ENCODE measurements at regions not wholly inside any gene's neighbourhood (a gene's known extent, or its start where the extent isn't known, plus 50 kb on each side); places are given as distances from the start of the nearest gene placed in this dataset.
"Not testable (repeated sequence)": the region's sequence is repeated elsewhere in the genome, so short reads cannot be mapped to it uniquely, and the experiment has no call there.

DNA sequence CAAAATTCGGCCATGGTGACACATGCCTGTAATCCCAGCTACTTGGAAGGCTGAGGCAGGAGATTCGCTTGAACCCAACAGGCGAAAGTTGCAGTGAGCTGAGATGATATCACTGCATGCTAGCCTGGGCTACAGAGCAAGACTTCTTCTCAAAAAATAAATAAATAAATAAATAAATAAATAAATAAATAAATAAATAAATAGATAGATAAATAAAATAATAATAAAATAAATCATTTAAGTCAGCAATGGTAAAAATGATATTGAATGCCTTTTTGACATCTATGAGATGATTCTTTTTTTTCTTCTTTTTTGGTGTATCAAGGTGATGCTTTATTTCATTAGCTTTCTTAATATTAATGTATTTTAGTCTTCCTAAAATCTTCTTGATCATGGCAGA lies 221.7 kb upstream of the RXFP2 start:
- DNase-seq (ENCODE audit: low read depth in 2 of 2, low spot score in 1 of 2), result no peak

DNA sequence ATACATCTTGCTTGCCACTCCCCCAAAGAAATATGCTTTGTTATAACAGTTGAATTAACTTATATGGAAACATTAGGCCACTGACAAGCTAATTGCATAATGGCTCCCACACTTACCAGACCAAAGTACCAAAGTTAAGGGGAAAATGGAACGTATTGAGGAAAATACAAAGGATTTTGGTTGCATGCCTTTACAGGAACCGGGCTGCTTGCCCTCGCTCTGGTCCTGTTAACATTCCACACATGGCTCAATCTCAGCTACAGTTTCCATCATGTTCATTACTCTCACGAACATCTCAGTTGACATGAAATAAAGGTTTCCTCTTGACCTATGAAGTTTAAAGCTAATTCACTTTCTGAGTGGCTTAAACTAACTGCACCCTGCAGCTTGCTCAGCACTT lies 220.7 kb upstream of the RXFP2 start:
- DNase-seq (ENCODE audit: low read depth in 2 of 2, low spot score in 1 of 2), result no peak

DNA sequence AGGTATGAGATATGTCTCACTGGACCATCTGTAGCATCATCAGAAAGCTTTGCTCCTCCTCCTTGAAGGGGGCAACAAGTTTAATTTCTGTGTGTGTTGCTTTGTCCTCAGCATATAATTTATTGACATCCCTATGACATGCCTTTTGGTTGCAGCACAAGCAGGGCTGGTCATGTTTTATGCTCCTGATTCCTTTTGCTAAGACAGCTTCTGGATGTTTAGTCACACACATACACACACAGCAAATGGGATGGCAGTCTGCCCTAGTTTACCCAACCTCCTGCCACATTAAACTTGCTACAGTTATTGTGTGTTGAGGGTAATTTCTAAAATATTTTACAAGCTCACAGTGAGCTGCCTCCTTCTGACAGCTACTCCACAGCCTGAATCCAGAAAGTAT lies 217.9 kb upstream of the RXFP2 start:
- DNase-seq (ENCODE audit: low read depth in 2 of 2, low spot score in 1 of 2), result no peak

DNA sequence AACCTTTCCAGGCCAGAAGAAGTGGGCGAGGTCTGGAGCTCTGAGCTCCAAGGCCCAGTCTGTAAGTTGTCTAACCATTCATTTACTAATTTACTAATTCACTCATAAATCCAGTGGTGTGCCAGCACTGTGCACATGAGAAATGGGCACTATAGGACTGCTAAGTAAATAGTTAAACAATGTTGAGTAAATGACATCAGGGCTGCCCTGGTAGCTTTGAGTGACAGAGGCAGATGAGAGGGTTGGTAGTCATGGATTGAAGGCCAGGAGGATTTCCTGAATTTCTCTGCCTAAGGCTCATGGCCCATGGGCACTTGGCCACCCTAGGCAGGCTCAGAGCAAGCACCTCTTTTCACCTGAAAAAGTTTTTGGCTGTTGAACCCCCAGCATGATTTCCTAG lies 216.9 kb upstream of the RXFP2 start:
- no peak for DNase-seq (ENCODE audit: low read depth in 2 of 2, low spot score in 1 of 2)

DNA sequence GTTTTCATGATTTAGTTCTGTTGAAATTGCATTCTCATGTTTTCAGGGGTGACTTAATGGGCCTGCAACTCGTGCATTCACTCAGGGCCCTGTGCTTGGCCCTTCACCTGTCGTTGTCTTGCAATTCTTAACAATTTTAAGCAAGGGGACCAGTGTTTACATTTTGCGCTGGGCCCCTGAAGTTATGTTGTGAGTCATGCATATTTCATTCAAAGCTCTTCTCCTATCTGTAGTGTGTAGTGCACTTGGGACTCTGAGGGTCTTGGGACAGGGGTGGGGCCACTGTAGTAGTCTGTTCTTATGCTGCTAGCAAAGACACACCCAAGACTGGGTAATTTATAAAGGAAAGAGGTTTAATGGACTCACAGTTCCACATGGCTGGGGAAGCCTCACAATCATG lies 211.2 kb upstream of the RXFP2 start:
- no peak for DNase-seq (ENCODE audit: low read depth in 2 of 2, low spot score in 1 of 2)

DNA sequence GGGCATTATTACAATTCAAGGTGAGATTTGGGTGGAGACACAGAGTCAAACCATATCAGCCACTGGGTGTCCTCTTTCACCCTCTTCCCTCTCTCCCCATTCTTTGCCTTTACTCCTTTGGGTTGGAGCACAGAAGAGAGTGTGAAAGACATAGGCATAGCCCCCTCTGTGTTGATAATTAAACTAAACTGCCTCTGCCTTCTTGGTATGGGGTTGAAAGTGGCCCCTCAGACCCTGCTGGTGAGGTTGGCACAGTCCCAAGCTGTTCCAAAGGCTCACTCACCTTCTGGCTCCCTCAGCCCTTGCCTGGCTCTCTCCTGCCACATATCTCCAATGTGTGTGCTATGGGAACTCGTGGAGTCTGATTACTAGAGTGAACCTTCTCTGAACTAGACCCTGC lies 210.6 kb upstream of the RXFP2 start:
- no peak for DNase-seq (ENCODE audit: low read depth in 2 of 2, low spot score in 1 of 2)

DNA sequence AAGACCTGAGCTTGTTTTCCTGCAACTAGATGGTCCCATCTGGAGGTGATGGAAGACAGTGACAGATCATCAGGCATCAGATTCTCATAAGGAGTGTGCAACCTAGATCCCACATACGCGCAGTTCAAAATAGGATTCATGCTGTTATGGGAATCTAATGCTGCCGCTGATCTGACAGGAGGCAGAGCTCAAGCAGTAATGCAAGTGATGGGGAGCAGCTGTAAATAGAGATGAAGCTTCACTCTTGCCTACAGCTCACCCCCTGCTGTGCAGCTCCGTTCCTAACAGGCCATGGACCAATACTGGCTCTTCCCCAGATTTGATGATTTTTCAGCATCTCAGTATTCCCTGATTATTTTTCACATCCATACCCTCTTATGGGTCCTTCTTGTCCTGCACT lies 208.4 kb upstream of the RXFP2 start:
- no peak for DNase-seq (ENCODE audit: low read depth in 2 of 2, low spot score in 1 of 2)

DNA sequence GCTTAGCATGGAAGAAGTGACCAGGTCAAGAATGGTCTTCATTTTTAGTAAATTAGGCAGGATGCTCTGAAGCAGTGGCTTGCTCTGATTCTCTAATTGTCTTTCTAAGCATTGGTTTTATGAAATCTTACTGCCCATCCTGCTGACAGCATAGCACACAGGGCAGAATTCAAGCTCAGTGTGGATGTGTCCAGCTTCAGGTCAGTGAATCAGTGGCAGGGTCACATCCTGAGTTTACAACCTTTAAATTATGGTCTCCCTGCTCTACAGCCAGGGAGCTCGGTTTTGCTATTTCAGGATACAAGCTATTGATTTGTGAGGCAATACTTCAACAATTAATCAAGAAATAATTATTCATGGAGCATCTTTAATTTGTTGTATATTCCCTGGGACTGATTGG lies 202.3 kb upstream of the RXFP2 start:
- DNase-seq (ENCODE audit: low read depth in 2 of 2, low spot score in 1 of 2), result no peak

DNA sequence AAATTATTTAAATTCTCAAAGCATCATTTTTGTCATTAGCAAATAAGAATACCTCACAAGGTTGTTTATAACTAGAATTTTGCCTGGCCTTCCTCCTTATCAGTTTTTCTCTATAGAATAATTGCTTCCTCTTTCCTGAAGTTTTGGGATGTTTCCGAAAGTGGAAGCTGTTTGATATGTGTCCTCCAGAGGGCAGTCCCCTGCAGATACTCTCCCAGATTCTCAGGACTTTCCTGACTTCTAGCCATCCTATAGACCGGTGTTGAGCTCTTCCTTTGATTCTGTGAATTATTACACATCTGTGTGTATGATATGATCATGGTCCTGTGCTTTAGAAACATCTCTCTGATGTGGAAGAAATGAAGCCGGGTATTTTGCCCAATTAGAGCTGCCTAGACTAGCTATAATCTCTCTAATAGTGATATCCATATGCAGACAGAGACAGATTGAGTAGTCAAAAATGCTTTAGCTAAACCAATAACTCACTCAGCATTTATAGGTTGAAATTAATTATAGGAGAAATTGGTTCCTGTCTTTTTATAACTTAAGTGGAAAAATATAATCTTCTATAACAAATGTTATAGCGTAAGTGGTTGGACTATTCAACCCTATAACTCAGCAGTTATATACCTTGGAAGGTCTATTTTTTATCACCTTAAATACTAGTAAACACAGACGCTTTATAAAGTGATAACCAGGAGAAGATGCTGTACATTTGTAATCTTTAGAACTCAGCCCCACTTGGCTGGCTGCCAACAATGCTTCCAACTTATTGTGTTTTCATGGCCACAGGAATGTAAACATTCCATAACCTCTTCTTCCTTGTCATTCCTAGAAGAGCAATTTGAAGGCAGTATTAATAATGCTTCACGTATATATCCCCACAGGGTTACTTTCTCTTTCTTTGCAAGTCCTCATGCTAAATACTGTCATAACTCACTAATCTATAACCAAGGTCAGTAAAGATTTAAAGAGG lies 201.0 kb upstream of the RXFP2 start:
- no peak for DNase-seq (ENCODE audit: low read depth in 2 of 2, low spot score in 1 of 2)

DNA sequence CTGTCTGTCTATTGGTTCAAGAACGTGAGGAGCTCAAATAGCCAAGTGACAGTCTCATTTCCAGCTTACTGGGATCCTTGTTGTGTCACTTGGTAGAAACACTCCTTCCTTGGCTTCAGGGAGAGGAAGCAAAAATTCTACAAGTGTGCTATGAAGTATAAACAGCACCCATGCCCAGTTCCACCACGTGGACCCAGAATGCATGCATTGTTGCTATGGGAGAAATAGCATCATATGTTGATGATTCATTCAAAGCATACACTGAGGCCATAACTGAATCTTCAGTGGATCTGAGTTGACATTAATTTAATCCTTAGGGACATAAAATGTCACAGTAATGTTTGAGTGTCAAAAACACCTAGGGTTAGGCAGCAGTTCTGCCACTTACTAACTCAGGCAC lies 199.0 kb upstream of the RXFP2 start:
- no peak for DNase-seq (ENCODE audit: low read depth in 2 of 2, low spot score in 1 of 2)

DNA sequence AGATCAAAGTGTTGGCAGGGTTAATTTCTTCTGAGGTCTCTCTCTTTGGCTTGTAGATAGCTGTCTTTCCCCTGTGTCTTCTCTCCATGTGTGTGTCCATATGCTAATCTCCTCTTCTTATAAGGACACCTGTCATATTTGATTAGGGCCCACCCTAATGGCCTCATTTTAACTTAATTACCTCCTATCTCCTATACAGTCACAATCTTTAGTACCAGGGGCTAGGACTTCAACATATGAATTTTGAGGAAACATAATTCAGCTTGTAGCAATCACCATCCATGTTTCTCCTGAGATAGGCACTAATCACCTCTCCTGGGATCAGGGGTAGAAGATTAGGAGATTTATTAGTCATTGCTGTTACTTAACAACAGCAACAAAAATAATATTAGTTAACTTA lies 196.1 kb upstream of the RXFP2 start:
- no peak for DNase-seq (ENCODE audit: low read depth in 2 of 2, low spot score in 1 of 2)

DNA sequence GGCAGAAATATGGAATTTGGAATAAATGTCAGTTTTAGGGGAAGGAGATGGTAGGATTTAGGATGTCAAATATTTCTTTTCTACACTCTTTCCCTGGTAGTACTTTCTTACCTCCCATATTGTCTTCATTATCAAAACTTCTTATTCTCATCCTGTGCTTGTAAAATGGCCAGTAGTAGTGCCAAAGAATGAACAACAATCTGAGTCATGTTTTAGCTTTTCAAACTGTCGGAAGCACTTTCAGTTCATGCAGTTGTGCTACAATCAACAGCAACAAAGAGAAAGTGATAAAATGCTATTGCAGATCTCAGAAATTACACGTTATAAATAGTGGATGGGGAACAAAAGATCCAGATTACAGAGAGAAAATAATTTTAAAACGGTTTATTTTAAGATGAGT lies 193.7 kb upstream of the RXFP2 start:
- DNase-seq (ENCODE audit: low read depth in 2 of 2, low spot score in 1 of 2), result no peak

DNA sequence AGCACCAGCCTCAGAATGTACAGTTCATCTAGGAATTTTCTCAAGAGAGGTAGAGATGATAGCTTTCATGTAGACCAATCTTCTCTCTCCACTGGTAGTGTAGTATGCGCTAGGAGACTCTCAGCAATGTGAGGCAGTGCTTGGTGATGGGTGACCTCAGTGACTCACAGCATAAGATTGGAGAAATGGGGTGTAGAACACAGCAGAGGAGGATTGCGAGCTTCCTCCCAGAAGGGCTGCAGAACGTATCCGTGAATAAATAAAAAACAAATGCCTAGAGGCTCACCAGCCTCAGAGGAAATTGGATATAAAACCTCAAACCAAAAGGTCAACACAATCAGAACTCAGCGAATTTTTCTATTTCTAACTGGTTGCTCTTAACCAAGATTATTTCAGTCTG lies 182.9 kb upstream of the RXFP2 start:
- DNase-seq (ENCODE audit: low read depth in 2 of 2, low spot score in 1 of 2), result no peak

DNA sequence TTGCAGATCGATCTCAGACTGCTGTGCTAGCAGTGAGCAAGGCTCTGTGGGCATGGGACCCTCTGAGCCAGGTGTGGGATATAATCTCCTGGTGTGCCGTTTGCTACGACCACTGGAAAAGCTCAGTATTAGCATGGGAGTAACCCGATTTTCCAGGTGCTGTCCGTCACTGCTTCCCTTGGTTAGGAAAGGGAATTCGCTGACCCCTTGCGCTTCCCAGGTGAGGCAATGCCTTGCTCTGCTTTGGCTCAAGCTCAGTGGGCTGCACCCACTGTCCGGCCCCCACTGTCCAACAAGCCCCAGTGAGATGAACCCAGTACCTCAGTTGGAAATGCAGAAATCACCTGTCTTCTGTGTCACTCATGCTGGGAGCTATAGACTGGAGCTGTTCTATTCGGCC lies 155.1 kb upstream of the RXFP2 start:
- DNase-seq (ENCODE audit: low read depth in 2 of 2, low spot score in 1 of 2), result not testable (repeated sequence)

DNA sequence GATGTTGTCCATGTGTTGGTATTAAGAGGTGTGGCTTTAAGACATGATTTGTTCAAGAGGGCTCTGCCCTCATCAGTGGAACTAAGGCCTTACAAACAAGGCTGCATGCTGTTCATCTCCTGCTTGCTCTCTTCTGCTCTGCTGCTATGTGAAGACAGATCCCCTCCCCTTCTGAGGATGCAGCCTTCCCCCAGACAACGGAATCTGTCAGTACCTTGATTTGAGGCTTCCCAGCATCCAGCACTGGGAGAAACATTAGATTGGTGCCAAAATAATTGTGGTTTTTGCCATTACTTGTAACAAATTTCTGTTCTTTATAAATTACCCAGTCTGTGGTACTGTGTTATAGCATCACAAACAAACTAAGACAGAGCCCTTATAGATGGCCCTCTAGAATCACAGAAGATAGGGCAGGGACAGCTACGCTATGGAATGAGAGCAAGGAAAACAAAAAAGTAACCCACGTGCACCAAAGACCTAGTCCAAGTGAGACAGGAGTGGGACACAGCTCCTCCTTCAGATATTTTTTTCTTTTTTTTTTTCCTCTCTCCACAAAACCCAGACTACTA lies 151.5 kb upstream of the RXFP2 start:
- DNase-seq (ENCODE audit: low read depth in 2 of 2, low spot score in 1 of 2), result no peak

DNA sequence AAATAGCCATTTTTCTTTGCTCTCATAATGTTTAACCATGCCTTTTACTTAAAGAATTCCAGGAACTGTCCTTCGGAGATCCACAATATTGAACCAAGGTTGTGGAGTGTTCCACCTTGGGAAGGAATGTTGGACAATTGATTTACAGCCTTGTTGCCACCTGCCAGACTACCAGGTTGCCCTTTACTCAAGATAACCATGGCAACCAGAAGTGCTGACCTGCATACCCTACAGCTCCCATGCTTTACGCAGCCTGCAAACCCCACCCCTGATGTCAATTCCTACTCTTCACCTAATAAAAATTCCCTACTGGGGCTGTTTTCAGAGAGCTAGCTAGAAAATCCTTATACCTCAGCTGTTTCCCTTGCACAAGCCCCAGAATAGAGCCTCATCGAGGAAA lies 151.0 kb upstream of the RXFP2 start:
- no peak for DNase-seq (ENCODE audit: low read depth in 2 of 2, low spot score in 1 of 2)

DNA sequence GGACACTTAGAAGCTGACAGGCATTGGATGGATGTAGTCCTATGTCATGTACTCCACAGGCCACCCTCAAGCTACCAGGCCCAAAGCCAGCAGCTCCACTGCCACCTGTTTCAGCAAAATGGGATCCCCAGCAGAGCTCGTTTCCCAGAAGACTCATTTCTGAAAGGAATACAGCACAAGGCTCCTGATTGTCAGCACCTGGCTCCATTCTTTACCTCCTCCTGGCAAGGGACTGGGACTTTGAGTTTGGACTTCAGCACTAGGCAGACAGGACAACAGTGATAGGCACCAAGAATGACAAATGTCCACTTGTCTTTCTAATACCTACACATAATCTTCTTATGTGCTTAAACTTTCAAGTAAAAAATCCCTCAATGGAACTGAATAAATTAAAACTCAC lies 150.4 kb upstream of the RXFP2 start:
- no peak for DNase-seq (ENCODE audit: low read depth in 2 of 2, low spot score in 1 of 2)

DNA sequence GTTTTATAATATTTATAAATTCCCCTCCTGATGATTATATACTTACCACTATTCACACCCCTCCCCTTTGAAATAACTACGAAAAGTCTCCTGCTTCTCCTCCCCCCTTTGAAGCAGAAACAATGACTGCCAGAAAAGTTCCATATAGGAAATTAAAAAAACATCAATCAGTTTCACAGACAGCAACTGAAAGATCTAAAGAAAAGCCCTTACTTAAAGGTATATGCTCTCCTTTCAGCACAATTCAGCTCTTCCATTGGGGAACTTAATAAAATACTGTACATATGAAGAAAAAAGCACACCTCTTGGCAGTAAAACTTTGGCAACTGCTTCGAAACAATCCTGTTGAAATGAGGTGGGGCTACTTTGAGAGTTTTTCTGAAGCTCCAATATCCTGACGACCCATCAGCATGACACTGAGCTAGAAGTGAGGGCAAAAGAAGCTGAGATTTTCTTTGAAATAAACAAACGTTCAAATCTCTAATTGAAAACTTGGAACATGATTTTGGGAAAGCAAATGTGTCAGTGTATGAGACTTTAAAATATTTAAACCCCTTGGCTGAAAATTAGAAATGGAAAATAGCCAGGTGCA lies 147.6 kb upstream of the RXFP2 start:
- no peak for DNase-seq (ENCODE audit: low read depth in 2 of 2, low spot score in 1 of 2)

DNA sequence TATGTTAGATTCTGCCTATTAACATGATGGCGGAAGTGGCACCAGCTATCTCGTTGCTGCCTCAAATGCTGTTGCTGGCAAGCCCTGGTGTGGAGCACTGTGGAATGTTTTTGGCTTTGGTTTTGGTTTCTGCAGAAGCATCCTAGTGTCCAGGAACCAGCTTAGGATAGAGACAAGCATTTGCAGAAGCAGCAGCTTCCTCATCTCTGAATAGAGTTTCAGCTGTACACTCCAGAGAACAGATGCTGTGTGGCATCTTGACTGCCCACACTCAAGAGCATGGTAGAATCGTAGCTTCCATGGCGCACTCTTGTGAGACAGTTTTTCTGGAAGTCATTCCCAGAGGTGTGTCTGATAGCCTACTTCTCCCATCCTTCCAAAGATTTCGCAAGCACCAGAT lies 145.3 kb upstream of the RXFP2 start:
- DNase-seq (ENCODE audit: low read depth in 2 of 2, low spot score in 1 of 2), result no peak

DNA sequence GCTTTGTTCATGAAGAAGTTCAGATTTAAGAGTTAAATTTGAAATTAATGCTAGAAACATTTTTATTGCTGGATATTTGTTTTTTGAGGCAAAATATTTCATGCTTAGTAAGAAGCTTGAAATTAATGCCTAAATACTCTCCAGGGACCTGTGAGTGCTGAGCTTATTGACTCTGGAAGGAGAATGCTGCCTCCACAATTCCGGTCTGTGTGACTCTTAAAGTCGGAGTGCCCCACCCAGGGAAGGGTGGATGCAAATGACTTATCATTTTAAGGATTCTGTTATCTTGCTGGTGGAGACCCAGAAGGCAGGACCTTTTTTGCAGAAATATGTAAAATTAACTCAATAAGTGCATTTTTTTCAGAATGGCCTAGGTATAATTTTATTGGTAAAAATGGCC lies 143.8 kb upstream of the RXFP2 start:
- no peak for DNase-seq (ENCODE audit: low read depth in 2 of 2, low spot score in 1 of 2)

DNA sequence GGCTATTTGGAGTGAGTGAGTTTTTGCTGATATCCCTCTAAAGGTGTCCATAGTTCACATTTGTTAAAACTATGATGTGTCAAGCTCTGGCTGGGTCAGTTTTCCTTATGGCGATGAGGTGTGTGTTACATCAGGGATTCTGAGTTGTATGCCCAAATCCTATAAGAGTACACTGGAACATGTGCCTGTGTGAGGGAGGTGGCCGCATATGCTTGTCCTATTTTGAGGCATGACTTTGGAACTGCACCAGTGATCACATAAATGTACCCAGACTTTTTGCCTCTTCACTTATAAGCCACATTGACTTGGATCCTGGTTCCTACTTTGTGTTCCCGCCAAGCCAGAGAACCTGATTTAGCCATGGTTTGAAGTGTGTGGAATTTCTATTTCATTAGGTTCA lies 140.3 kb upstream of the RXFP2 start:
- DNase-seq (ENCODE audit: low read depth in 2 of 2, low spot score in 1 of 2), result no peak

DNA sequence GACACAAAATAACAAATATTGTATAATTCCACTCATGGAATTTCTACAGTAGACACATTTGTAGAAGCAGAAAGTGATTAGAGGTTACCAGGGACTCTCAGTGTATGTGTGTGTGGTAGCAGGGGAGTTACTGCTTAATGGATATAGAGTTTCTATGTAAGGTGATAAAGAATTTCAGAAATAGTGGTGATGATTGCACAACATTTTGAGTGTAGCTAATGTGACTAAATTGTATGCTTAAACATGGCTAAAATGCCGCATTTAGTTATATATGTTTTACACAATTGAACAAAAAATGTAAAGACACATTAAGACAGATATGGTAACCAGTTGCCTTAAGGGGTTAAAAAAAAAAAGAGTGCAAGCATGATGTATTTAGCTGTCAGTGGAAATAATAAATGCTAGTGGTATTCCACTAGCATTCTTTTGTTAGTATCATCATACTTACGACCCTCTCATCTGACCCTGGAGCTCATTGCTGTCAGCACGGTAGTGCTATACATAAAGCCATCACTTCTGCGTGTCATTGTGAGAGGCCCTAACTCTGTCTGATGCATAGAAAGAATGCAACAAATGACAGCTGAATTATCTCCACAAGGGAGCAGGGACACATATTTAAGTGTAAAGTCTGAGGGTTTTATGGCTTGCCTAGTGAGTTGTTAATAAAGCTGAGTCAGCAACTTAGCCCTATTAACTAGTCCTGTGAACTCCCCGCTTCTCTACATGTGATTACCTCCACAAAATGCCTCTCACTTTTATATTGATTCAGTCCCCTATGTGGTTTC lies 134.1 kb upstream of the RXFP2 start:
- DNase-seq (ENCODE audit: low read depth in 2 of 2, low spot score in 1 of 2), result no peak

Measured in stimulated activated CD8-positive, alpha-beta memory T cell treated with anti-CD3 and anti-CD28 coated beads, Interleukin-4, amount 100 ng/mL, for 4 hours (primary cell).